ENCODE measurements at regions not wholly inside any gene's neighbourhood (a gene's known extent, or its start where the extent isn't known, plus 50 kb on each side); places are given as distances from the start of the nearest gene placed in this dataset.

DNA sequence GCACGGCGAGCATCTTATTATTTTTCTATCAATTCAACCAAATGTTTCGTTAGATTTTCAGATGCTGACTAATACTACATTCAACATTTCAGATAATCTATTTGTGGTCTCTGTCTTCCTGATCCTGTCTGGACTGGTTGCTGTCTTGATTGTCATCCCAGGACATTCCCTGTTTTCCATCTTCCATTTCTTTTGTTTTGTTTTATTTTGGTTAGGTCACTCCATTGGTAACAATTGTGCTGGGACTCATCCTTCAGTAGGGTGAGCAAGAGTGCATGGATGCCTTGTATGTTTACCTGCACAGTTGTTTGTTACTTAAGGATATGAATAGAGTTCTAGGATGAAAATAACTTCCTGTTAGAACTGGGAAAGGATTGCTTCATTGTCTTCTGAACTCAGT lies 55.9 kb upstream of the ACYP2 start:
- no peak for TF ChIP-seq CTCF (conservative IDR thresholded peaks at IDR 0.05; ENCODE audit: low read length)
- no peak for TF ChIP-seq EZH2phosphoT487 (IDR thresholded peaks at IDR 0.05; ENCODE audit: borderline replicate concordance)

Measured in Loucy (cell line).